Head of caudate nucleus (tissue), 42 donors: ENCODE measurements at regions not wholly inside any gene's neighbourhood (a gene's known extent, or its start where the extent isn't known, plus 50 kb on each side); places are given as distances from the start of the nearest gene placed in this dataset.

Experiments
- DNase-seq, 42 donors: peaks; one replicate each; pipeline versions ENCODE4 v3.0.0 to v3.0.0-alpha.2; 2020 to 2021; ENCODE audit warnings: mixed read lengths in 7 of 42
- intact Hi-C: fragments of 100-400 bp; cut with DNase I; formaldehyde crosslinking; loops from one replicate; pipeline ENCODE4 v1.15.0; 2022

- no peak for DNase-seq
- intact Hi-C loops, result no loop called here
Observed at GRCh38 chr10:113247050-113247449, 297.0 kb downstream of the TCF7L2 start.

GRCh38 chr10:113252650-113253618 lies 299.9 kb upstream of the HABP2 start:
- no peak for DNase-seq
- intact Hi-C loops, result no loop called here

GRCh38 chr10:113259576-113260226 lies 293.2 kb upstream of the HABP2 start:
- no peak for DNase-seq
- intact Hi-C loops, result no loop called here

GRCh38 chr10:113261161-113261560 lies 291.7 kb upstream of the HABP2 start:
- DNase-seq, result no peak
- intact Hi-C loops, result no loop called here

GRCh38 chr10:113261611-113262091 lies 291.2 kb upstream of the HABP2 start:
- intact Hi-C loops, result no loop called here
- no peak for DNase-seq

- intact Hi-C loops, result no loop called here
- no peak for DNase-seq
Observed at GRCh38 chr10:113263056-113263455, 289.8 kb upstream of the HABP2 start.

- DNase-seq, result no peak
- intact Hi-C loops, result no loop called here
Observed at GRCh38 chr10:113264333-113265131, 288.3 kb upstream of the HABP2 start.

GRCh38 chr10:113266147-113266546 lies 286.7 kb upstream of the HABP2 start:
- no peak for DNase-seq
- intact Hi-C loops, result no loop called here

GRCh38 chr10:113267619-113268562 lies 285.0 kb upstream of the HABP2 start:
- DNase-seq, result no peak
- intact Hi-C loops, result no loop called here

- intact Hi-C loops, result no loop called here
- DNase-seq, result no peak
Observed at GRCh38 chr10:113269333-113269732, 283.5 kb upstream of the HABP2 start.

GRCh38 chr10:113272511-113272910 lies 280.3 kb upstream of the HABP2 start:
- intact Hi-C loops, result no loop called here
- no peak for DNase-seq

- DNase-seq, result peak; percentile 14 to 87 (median 62)
- intact Hi-C loops, result no loop called here
Observed at GRCh38 chr10:113273181-113274163, 279.4 kb upstream of the HABP2 start.

- no peak for DNase-seq
- intact Hi-C loops, result no loop called here
Observed at GRCh38 chr10:113274176-113274829, 278.6 kb upstream of the HABP2 start.

GRCh38 chr10:113278221-113278620 lies 274.6 kb upstream of the HABP2 start:
- DNase-seq, result no peak
- intact Hi-C loops, result no loop called here

- no peak for DNase-seq
- intact Hi-C loops, result no loop called here
Observed at GRCh38 chr10:113278664-113279063, 274.2 kb upstream of the HABP2 start.

GRCh38 chr10:113279262-113279661 lies 273.6 kb upstream of the HABP2 start:
- DNase-seq, result no peak
- intact Hi-C loops, result no loop called here

- peak in 2 of 42 donors; percentile 12 to 50 for DNase-seq
Observed at GRCh38 chr10:113282564-113282963, 270.3 kb upstream of the HABP2 start.

More at GRCh38 chr10:113282564-113282963, 270.3 kb upstream of the HABP2 start:
- intact Hi-C loops, result no loop called here
